ENCODE measurements at regions not wholly inside any gene's neighbourhood (a gene's known extent, or its start where the extent isn't known, plus 50 kb on each side); places are given as distances from the start of the nearest gene placed in this dataset.

- no peak overlapping the region for H3K27ac ChIP-seq (ENCODE audit: low read depth, low read length)
- no peak overlapping the region for H3K18ac ChIP-seq (ENCODE audit: extremely low read depth, low read length)
- H4K5ac ChIP-seq (ENCODE audit: insufficient read length, low read depth, low read length): no peak overlapping the region
- no peak overlapping the region for H3K56ac ChIP-seq (replicated peaks; ENCODE audit: insufficient read length, low read depth, low read length)
- H3K23ac ChIP-seq (ENCODE audit: insufficient read length): no peak overlapping the region
- FAIRE-seq (no peak), DNase-seq (ENCODE audit: low read depth in 1 of 2, low spot score in 2 of 2) (no peak)
- TF ChIP-seq CHD1 (IDR thresholded peaks at IDR 0.05; ENCODE audit: low read depth, low read length): no peak
- no peak for TF ChIP-seq KDM4A (IDR thresholded peaks at IDR 0.05; ENCODE audit: low read depth, low read length, severe bottlenecking)
- TF ChIP-seq NRF1 (IDR thresholded peaks at IDR 0.05; ENCODE audit: low read depth, low read length): no peak
- no peak for TF ChIP-seq TCF12 (IDR thresholded peaks at IDR 0.05; ENCODE audit: low read depth, low read length)
- TF ChIP-seq SIX5 (IDR thresholded peaks at IDR 0.05; ENCODE audit: low read depth, low read length): no peak
- TF ChIP-seq RNF2 (IDR thresholded peaks at IDR 0.05; ENCODE audit: borderline replicate concordance, low read depth, low read length, missing control alignments, poor library complexity, severe bottlenecking): no peak
- TF ChIP-seq ASH2L (IDR thresholded peaks at IDR 0.05; ENCODE audit: low read length): no peak
- TF ChIP-seq HDAC6 (IDR thresholded peaks at IDR 0.05; ENCODE audit: low read depth, low read length): no peak
- TF ChIP-seq RAD21 (IDR thresholded peaks at IDR 0.05 in 1 of 2, conservative IDR thresholded peaks at IDR 0.05 in 1 of 2; ENCODE audit: low read depth in 2 of 2, low read length in 2 of 2): no peak
- no peak for TF ChIP-seq CTBP2 (IDR thresholded peaks at IDR 0.05; ENCODE audit: borderline replicate concordance, insufficient read depth, insufficient read length, low read length)
- no peak for TF ChIP-seq SIRT6 (IDR thresholded peaks at IDR 0.05; ENCODE audit: low read length)
- TF ChIP-seq EGR1 (IDR thresholded peaks at IDR 0.05; ENCODE audit: borderline replicate concordance, low read depth, low read length): no peak
- no peaks in the 10 kb centered on the region for H3K36me3 ChIP-seq (ENCODE audit: control insufficient read depth in 2 of 4, insufficient read depth in 4 of 4, low read length in 3 of 4)
- H3K4me3 ChIP-seq (ENCODE audit: extremely low read depth in 1 of 4, insufficient read depth in 2 of 4, low read depth in 3 of 4, low read length in 4 of 4): no peak overlapping the region
- ChIA-PET CTCF (ENCODE audit: partially characterized antibody) (interaction anchor here (1.3 kb wide), 1 partner anchor 232 kb away, joined by 4 read pairs; no protein-coding TSS in a partner anchor), POLR2A (ENCODE audit: partially characterized antibody) (no interaction called here)
- H4K8ac ChIP-seq (ENCODE audit: extremely low read depth, insufficient read depth, low read length): no peak overlapping the region
- no peak overlapping the region for H2AFZ ChIP-seq (ENCODE audit: low read length)
- no peak overlapping the region for H3K14ac ChIP-seq (ENCODE audit: insufficient read length)
- no peak overlapping the region for H4K91ac ChIP-seq (replicated peaks; ENCODE audit: insufficient read length, low read length)
- no peaks in the 10 kb centered on the region for H3K79me2 ChIP-seq (ENCODE audit: control insufficient read depth in 1 of 2, insufficient read depth in 2 of 2, low read length in 2 of 2)
- no peaks in the 10 kb centered on the region for H3K79me1 ChIP-seq (ENCODE audit: low read depth, low read length)
- no peak overlapping the region for H2BK12ac ChIP-seq (ENCODE audit: low read depth, low read length)
- no peak overlapping the region for H2BK120ac ChIP-seq (replicated peaks; ENCODE audit: low read depth, low read length)
- no peak overlapping the region for H3K9ac ChIP-seq (replicated peaks in 1 of 4; ENCODE audit: extremely low read depth in 1 of 4, low read depth in 3 of 4, low read length in 3 of 4)
- H3K27me3 ChIP-seq (replicated peaks in 1 of 4; ENCODE audit: control insufficient read depth in 3 of 4, extremely low read depth in 1 of 4, insufficient read depth in 3 of 4, low read length in 3 of 4): no peaks in the 10 kb centered on the region
- no peak overlapping the region for H3K4ac ChIP-seq (replicated peaks; ENCODE audit: insufficient read length, low read depth, low read length)
- no peak overlapping the region for H2BK20ac ChIP-seq (ENCODE audit: low read length)
- H3K4me1 ChIP-seq (replicated peaks in 1 of 4; ENCODE audit: control insufficient read depth in 3 of 4, insufficient read depth in 4 of 4, low read length in 3 of 4): no peaks in the 10 kb centered on the region
- 100% methylated on average over 3 of the region's 3 CpGs; no CpG with 5 or more reads in 1 of the 2 experiments for WGBS, 2 experiments (ENCODE audit: extremely low coverage in 1 of 2, insufficient coverage in 1 of 2, insufficient read length in 1 of 2, insufficient replicate concordance in 2 of 2, low coverage in 1 of 2, low lambda C conversion rate in 2 of 2, missing lambda C conversion rate in 1 of 2)
- H3K4me2 ChIP-seq (ENCODE audit: insufficient read depth in 1 of 2, low read depth in 2 of 2, low read length in 2 of 2): no peak overlapping the region
- no peak overlapping the region for H2AK5ac ChIP-seq (ENCODE audit: low read depth, low read length)
- no peak overlapping the region for H2BK15ac ChIP-seq (ENCODE audit: low read length)
- H4K20me1 ChIP-seq (replicated peaks in 1 of 2; ENCODE audit: control insufficient read depth in 1 of 2, insufficient read depth in 2 of 2, low read length in 2 of 2): no peaks in the 10 kb centered on the region
- no peaks in the 10 kb centered on the region for H3K9me3 ChIP-seq (ENCODE audit: insufficient read depth in 2 of 2, low read depth in 1 of 2, low read length in 1 of 2)
- H3K23me2 ChIP-seq (ENCODE audit: low read depth, low read length): no peaks in the 10 kb centered on the region
- H2BK5ac ChIP-seq (ENCODE audit: low read depth, low read length): no peak overlapping the region
These were observed 542.0 kb downstream of the FAM181B start for GRCh38 chr11:82191695-82192094.

Data from H1 (cell line).